Natural killer cell (primary cell): ENCODE measurements at regions not wholly inside any gene's neighbourhood (a gene's known extent, or its start where the extent isn't known, plus 50 kb on each side); places are given as distances from the start of the nearest gene placed in this dataset.

ENCODE experiments used
- ATAC-seq, 3 donors: fragments of 150-1000 bp in 2 of 3; fragments of 200-7000 bp in 1 of 3; cut with Tn5 transposase; 1 replicate in 1 of 3; 2 replicates in 2 of 3; pipeline ENCODE4 v1.10.0; 2021; ENCODE audit warnings: mild to moderate bottlenecking in 2 of 3, moderate library complexity in 2 of 3
- DNase-seq, 2 donors: peaks; one replicate each; pipeline versions ENCODE4 v3.0.0 to v3.0.0-alpha.2; 2013 to 2021; ENCODE audit warnings: mixed read lengths in 1 of 2
- H3K27ac ChIP-seq: one replicate; pipeline ENCODE4 v1.5.1; 2013; ENCODE audit warnings: mild to moderate bottlenecking, low read length
- H3K27me3 ChIP-seq: one replicate; pipeline ENCODE4 v1.6.1; 2013; ENCODE audit warnings: low read length; ENCODE audit not compliant: control insufficient read depth, insufficient read depth
- H3K36me3 ChIP-seq: one replicate; pipeline ENCODE4 v1.6.1; 2013; ENCODE audit warnings: low read length; ENCODE audit not compliant: control insufficient read depth, insufficient read depth
- H3K4me1 ChIP-seq: one replicate; pipeline ENCODE4 v1.6.1; 2013; ENCODE audit warnings: low read length; ENCODE audit not compliant: control insufficient read depth, insufficient read depth
- H3K4me3 ChIP-seq: one replicate; pipeline ENCODE4 v1.5.1; 2013; ENCODE audit warnings: low read length
- H3K9me3 ChIP-seq: one replicate; pipeline ENCODE4 v1.6.1; 2013; ENCODE audit warnings: low read length; ENCODE audit not compliant: control insufficient read depth, insufficient read depth
- H3K27ac Mint-ChIP-seq, 2 donors: one replicate each; pipeline ENCODE4 v1.8.0; 2022; ENCODE audit warnings: mild to moderate bottlenecking in 2 of 2, mixed read lengths in 2 of 2, moderate library complexity in 1 of 2
- H3K27me3 Mint-ChIP-seq, 2 donors: one replicate each; pipeline ENCODE4 v1.8.0; 2022; ENCODE audit warnings: low read depth in 2 of 2, mixed read lengths in 2 of 2
- H3K36me3 Mint-ChIP-seq: one replicate; pipeline ENCODE4 v1.8.0; 2022; ENCODE audit warnings: mixed read lengths
- H3K4me1 Mint-ChIP-seq, 2 donors: one replicate each; pipeline ENCODE4 v1.8.0; 2022; ENCODE audit warnings: mixed read lengths in 2 of 2
- H3K4me3 Mint-ChIP-seq: one replicate; pipeline ENCODE4 v1.8.0; 2022; ENCODE audit warnings: mild to moderate bottlenecking, moderate library complexity, mixed read lengths
- H3K9me3 Mint-ChIP-seq, 2 donors: one replicate each; pipeline ENCODE4 v1.8.0; 2022; ENCODE audit warnings: mixed read lengths in 2 of 2
- CTCF ChIP-seq: fragments of 200-600 bp; IDR thresholded peaks from one replicate; pipeline ENCODE4 v1.8.0; 2022; ENCODE audit warnings: antibody characterized with exemption
- WGBS: methylation state at CpG from one replicate; pipeline ENCODE4 v1.1.7; 2013; ENCODE audit warnings: missing lambda C conversion rate; ENCODE audit not compliant: insufficient coverage; 5-methylcytosine and 5-hydroxymethylcytosine counted together
- intact Hi-C: fragments of 100-400 bp; cut with micrococcal nuclease; formaldehyde crosslinking; loops from one replicate; pipeline ENCODE4 v1.14.2; 2022

DNA sequence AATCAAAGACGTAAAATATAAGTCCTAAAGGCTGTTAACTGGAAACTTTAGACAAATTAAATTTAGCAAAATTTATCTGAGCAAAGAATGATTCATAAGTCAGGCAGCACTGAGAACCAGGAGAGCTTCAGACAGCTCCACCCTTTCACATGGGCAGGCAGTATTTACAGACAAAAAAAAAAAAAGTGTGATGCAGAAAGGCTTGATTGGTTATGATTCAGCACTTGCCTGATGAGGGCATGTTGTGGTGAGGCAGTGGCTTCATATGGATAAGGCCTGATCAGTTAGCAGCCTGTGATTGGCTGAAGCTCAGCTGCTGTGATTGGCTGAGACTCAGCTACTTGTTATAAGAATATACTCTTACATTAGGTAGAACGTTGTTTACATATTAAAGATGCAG lies 495.4 kb upstream of the POM121L12 start:
- WGBS, result no CpG with 5 or more reads among the region's 2 CpGs
- TF ChIP-seq CTCF, result no peak
- no peaks in the 10 kb centered on the region for H3K4me1 ChIP-seq
- DNase-seq (no peak), ATAC-seq (no peak)
- intact Hi-C loops, result no loop called here
- peaks cover 8% of the 10 kb centered on the region for H3K36me3 Mint-ChIP-seq
- no peaks in the 10 kb centered on the region for H3K4me1 Mint-ChIP-seq
- no peaks in the 10 kb centered on the region for H3K27me3 ChIP-seq
- no peak overlapping the region for H3K27ac ChIP-seq
- no peak overlapping the region for H3K4me3 Mint-ChIP-seq
- H3K27me3 Mint-ChIP-seq, result no peaks in the 10 kb centered on the region
- H3K9me3 Mint-ChIP-seq, result peaks cover 10 to 23% of the 10 kb centered on the region in 2 donors
- peaks cover 2% of the 10 kb centered on the region for H3K9me3 ChIP-seq
- no peak overlapping the region for H3K27ac Mint-ChIP-seq
- no peak overlapping the region for H3K4me3 ChIP-seq
- H3K36me3 ChIP-seq, result no peaks in the 10 kb centered on the region

DNA sequence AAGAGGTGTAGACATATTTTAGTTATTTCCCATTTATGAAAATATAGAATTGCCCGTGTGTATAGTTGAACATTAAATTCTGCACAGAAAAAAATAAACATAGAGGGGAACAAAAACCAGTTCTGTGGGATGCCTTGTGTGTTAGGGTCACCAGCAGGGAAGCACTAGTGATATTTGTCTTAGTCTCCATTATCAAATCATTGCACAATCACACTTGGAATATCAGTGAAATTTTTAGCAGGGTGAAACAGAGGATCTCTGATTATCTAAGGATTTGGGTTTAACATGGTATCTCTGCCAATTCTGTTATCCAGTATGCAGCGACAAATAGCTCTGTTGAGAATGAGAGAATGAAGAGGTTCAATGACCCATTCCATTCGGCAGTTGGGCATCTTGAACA lies 496.0 kb upstream of the POM121L12 start:
- Mint-ChIP-seq H3K9me3 (peaks cover 8 to 24% of the 10 kb centered on the region in 2 donors), H3K4me3 (no peak overlapping the region), H3K4me1 (no peaks in the 10 kb centered on the region), H3K36me3 (peaks cover 8% of the 10 kb centered on the region), H3K27ac (no peak overlapping the region), H3K27me3 (no peaks in the 10 kb centered on the region)
- Histone ChIP-seq H3K27me3 (no peaks in the 10 kb centered on the region), H3K36me3 (no peaks in the 10 kb centered on the region), H3K9me3 (peaks cover 2% of the 10 kb centered on the region), H3K4me3 (no peak overlapping the region), H3K4me1 (no peaks in the 10 kb centered on the region), H3K27ac (no peak overlapping the region)
- intact Hi-C loops, result no loop called here
- TF ChIP-seq CTCF, result no peak
- ATAC-seq, result no peak
- 94% methylated on average over 3 of the region's 3 CpGs for WGBS
- no peak for DNase-seq

DNA sequence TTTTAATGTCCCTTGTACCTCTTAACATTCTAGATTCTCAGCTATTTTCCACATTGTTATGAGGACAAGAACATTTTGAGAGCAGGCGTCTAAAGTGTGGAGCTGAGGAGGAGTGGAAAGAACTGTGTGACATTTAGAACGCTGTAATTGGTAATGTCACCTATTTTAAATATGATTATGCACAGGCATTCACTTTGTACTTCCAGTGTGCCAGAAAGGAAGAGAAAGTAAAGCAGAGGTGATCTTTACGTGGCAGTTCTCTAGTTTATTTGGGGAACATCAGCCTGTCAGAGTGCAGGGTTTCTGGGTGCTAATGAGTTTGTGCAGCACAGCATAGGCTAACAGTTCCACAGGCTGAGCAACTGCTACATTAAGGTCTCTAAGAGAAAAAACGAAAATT lies 498.4 kb upstream of the POM121L12 start:
- H3K9me3 ChIP-seq, result peaks cover 2% of the 10 kb centered on the region
- 81% methylated on average over 3 of the region's 4 CpGs for WGBS
- H3K4me3 ChIP-seq, result no peak overlapping the region
- no peak for TF ChIP-seq CTCF
- no peak overlapping the region for H3K4me3 Mint-ChIP-seq
- no peaks in the 10 kb centered on the region for H3K36me3 ChIP-seq
- H3K27me3 Mint-ChIP-seq, result no peaks in the 10 kb centered on the region
- peaks cover 13 to 26% of the 10 kb centered on the region in 2 donors for H3K9me3 Mint-ChIP-seq
- no peak overlapping the region for H3K27ac Mint-ChIP-seq
- no peak for DNase-seq
- H3K27me3 ChIP-seq, result no peaks in the 10 kb centered on the region
- H3K4me1 ChIP-seq, result no peaks in the 10 kb centered on the region
- H3K27ac ChIP-seq, result no peak overlapping the region
- intact Hi-C loops, result no loop called here
- ATAC-seq, result no peak
- H3K4me1 Mint-ChIP-seq, result no peaks in the 10 kb centered on the region
- peaks cover 14% of the 10 kb centered on the region for H3K36me3 Mint-ChIP-seq

DNA sequence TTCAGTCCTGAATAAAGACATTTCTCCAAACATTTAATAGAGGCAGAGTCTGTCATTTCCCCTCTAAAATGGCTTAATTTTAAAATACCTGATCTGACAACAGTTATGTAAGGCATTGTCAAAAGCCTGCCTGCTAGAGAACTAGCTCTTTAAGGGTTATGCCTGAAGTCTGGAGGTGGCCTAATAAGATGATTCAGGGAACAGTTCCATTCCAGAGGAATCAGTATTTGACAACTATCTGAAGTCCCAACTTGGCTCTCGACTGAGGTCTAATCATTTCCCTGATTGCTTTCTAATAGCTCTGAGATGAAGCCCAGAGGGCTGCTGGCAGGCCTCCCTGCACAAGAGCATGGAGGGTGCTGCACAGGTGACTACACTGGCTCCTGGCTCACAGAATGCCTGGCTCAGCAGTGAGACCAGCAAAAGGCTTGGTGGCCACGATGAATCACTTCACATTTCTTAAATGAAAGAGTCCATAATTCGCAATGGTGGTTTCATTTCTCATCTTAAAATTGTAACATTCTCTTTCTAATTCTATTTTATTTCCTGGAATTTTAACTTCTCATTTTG lies 509.6 kb upstream of the POM121L12 start:
- Histone ChIP-seq H3K27ac (no peak overlapping the region), H3K36me3 (no peaks in the 10 kb centered on the region), H3K4me3 (no peak overlapping the region), H3K27me3 (no peaks in the 10 kb centered on the region), H3K4me1 (no peaks in the 10 kb centered on the region), H3K9me3 (peaks cover 6% of the 10 kb centered on the region)
- no peak overlapping the region for H3K4me3 Mint-ChIP-seq
- no peaks in the 10 kb centered on the region for H3K27me3 Mint-ChIP-seq
- no peak overlapping the region for H3K27ac Mint-ChIP-seq
- H3K4me1 Mint-ChIP-seq, result no peaks in the 10 kb centered on the region
- DNase-seq (no peak), ATAC-seq (no peak)
- WGBS, result 83% methylated on average over 2 of the region's 3 CpGs
- H3K9me3 Mint-ChIP-seq, result peaks cover 6 to 17% of the 10 kb centered on the region in 2 donors
- no peaks in the 10 kb centered on the region for H3K36me3 Mint-ChIP-seq
- no peak for TF ChIP-seq CTCF
- intact Hi-C loops, result no loop called here
